ENCODE measurements at regions not wholly inside any gene's neighbourhood (a gene's known extent, or its start where the extent isn't known, plus 50 kb on each side); places are given as distances from the start of the nearest gene placed in this dataset.

DNA sequence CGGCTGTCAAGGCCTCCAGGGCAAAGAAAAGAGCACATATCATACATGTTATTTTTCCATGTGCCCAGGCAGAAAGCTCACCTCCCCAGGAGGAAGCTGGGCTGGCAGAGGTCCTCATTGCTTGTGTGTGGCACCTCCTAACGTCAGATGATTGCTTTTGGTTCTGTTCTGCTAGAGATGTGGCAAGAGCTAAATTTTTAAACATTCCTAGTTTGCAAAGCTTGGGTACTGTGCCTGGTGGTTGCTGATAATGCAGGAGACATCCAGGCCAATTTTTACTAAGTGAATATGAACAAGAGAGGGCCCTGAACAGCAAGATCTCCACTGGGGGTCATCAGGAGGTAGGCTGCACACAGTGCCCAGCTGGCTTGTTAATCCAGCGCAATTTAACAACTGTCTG is 93.9 kb downstream of the TBX19 start:
- TF ChIP-seq, protein P1, sequence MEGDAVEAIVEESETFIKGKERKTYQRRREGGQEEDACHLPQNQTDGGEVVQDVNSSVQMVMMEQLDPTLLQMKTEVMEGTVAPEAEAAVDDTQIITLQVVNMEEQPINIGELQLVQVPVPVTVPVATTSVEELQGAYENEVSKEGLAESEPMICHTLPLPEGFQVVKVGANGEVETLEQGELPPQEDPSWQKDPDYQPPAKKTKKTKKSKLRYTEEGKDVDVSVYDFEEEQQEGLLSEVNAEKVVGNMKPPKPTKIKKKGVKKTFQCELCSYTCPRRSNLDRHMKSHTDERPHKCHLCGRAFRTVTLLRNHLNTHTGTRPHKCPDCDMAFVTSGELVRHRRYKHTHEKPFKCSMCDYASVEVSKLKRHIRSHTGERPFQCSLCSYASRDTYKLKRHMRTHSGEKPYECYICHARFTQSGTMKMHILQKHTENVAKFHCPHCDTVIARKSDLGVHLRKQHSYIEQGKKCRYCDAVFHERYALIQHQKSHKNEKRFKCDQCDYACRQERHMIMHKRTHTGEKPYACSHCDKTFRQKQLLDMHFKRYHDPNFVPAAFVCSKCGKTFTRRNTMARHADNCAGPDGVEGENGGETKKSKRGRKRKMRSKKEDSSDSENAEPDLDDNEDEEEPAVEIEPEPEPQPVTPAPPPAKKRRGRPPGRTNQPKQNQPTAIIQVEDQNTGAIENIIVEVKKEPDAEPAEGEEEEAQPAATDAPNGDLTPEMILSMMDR (IDR thresholded peaks at IDR 0.05), result no peak
- no peak for TF ChIP-seq POLR2A (IDR thresholded peaks at IDR 0.05)
- no peak for TF ChIP-seq EP300 (IDR thresholded peaks at IDR 0.05)

Data from tibial nerve (tissue), 4 donors.